Mammary epithelial cell (primary cell): ENCODE measurements at regions not wholly inside any gene's neighbourhood (a gene's known extent, or its start where the extent isn't known, plus 50 kb on each side); places are given as distances from the start of the nearest gene placed in this dataset.

Experiments used
- EZH2 ChIP-seq: IDR thresholded peaks from 2 replicates; pipeline ENCODE4 v1.6.1; 2012; ENCODE audit warnings: low read length, inconsistent platforms, borderline replicate concordance
- TF ChIP-seq, protein P1 (sequence below), 2 donors: IDR thresholded peaks in 1 of 2; conservative IDR thresholded peaks in 1 of 2; 2 replicates each; pipeline ENCODE4 v1.5.1; 2011 to 2012; ENCODE audit warnings: inconsistent platforms in 2 of 2, low read length in 2 of 2, mild to moderate bottlenecking in 2 of 2, control low read depth in 1 of 2, low read depth in 1 of 2; ENCODE audit not compliant: insufficient read depth in 1 of 2; ENCODE audit errors: extremely low read depth in 1 of 2

- TF ChIP-seq, protein P1, sequence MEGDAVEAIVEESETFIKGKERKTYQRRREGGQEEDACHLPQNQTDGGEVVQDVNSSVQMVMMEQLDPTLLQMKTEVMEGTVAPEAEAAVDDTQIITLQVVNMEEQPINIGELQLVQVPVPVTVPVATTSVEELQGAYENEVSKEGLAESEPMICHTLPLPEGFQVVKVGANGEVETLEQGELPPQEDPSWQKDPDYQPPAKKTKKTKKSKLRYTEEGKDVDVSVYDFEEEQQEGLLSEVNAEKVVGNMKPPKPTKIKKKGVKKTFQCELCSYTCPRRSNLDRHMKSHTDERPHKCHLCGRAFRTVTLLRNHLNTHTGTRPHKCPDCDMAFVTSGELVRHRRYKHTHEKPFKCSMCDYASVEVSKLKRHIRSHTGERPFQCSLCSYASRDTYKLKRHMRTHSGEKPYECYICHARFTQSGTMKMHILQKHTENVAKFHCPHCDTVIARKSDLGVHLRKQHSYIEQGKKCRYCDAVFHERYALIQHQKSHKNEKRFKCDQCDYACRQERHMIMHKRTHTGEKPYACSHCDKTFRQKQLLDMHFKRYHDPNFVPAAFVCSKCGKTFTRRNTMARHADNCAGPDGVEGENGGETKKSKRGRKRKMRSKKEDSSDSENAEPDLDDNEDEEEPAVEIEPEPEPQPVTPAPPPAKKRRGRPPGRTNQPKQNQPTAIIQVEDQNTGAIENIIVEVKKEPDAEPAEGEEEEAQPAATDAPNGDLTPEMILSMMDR (conservative IDR thresholded peaks at IDR 0.05 in 1 of 2, IDR thresholded peaks at IDR 0.05 in 1 of 2; ENCODE audit: extremely low read depth in 1 of 2, insufficient read depth in 1 of 2, low read depth in 1 of 2, low read length in 2 of 2): no peak
- TF ChIP-seq EZH2: no peak
Observed at GRCh38 chr3:104291437-104291851, 1075.3 kb upstream of the ALCAM start.
